ENCODE measurements at regions not wholly inside any gene's neighbourhood (a gene's known extent, or its start where the extent isn't known, plus 50 kb on each side); places are given as distances from the start of the nearest gene placed in this dataset.

DNA sequence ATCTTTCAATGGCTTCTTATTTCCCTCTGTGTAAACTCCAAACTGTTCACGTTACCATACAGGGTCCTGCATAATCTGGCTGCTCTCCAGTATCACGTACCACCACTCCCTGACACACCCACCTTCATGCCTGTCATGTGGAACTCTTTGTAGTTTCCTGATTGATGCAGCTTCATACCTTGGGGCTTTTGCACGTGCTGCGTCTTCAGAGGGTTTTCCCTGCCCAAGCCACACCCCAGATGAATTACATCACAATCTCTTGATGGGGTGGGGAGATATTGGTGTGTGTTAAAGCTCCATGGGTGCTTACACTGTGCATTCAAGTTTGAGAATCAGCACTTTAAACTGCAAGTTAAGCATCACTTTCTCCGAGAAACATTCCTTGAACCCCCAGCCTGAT lies 101.9 kb downstream of the CT47B1 start:
- no peak overlapping the region for H3K27ac Mint-ChIP-seq (ENCODE audit: low read depth)

DNA sequence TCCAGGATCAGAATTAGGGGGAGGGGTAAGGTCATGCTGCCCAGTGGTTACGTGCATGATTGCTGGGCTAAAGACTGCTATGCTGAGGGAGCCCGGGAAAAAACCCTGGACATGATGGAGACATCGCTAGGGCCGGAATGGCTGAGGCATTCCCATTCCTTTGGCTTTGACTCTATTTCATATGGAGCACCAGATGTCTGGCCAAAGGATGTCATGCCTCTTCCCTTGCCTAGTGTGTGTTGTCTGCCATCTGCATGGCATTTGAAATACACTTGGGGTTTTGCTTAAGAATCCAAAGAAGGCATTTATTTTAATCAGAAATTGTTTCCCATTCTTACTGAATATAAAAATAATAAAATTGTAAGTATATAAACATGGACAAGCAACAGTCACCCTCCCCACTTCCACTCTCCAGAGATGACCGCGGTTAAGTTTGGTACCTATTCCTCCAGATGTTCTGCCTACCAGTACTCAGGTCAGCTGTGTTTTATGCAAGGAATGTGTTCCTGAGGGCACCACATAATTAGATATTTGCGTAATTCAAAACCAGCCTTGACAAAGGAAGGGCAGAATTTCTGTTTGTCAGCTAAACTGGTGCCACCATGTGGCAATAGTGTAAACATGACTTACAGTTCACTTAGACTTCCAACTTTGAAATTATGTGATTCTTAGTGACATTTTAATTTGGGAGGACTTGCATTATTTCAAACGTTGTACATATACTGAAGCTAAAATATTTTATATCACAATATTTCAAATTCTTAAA lies 105.9 kb downstream of the CT47B1 start:
- Mint-ChIP-seq H3K27me3 (no peaks in the 10 kb centered on the region), H3K4me3 (no peak overlapping the region), H3K9me3 (no peaks in the 10 kb centered on the region), H3K36me3 (ENCODE audit: insufficient read depth) (no peaks in the 10 kb centered on the region), H3K27ac (ENCODE audit: low read depth) (no peak overlapping the region), H3K4me1 (no peaks in the 10 kb centered on the region)
- ATAC-seq (replicated peaks; ENCODE audit: extremely low read depth, poor library complexity, severe bottlenecking) (no peak), DNase-seq (ENCODE audit: low spot score in 2 of 2) (no peak)

More for the DNA sequence above, 101.9 kb downstream of the CT47B1 start:
- no peaks in the 10 kb centered on the region for H3K9me3 Mint-ChIP-seq
- ATAC-seq (replicated peaks; ENCODE audit: extremely low read depth, poor library complexity, severe bottlenecking) (no peak), DNase-seq (ENCODE audit: low spot score in 2 of 2) (no peak)
- no peaks in the 10 kb centered on the region for H3K36me3 Mint-ChIP-seq (ENCODE audit: insufficient read depth)
- no peak overlapping the region for H3K4me3 Mint-ChIP-seq
- no peaks in the 10 kb centered on the region for H3K4me1 Mint-ChIP-seq
- no peaks in the 10 kb centered on the region for H3K27me3 Mint-ChIP-seq

GRCh38 chrX:120768681-120769080 lies 107.0 kb downstream of the CT47B1 start:
- no peak overlapping the region for H3K4me3 Mint-ChIP-seq
- no peak for DNase-seq (ENCODE audit: low spot score in 2 of 2)
- ATAC-seq (replicated peaks; ENCODE audit: extremely low read depth, poor library complexity, severe bottlenecking): no peak

GRCh38 chrX:120768254-120768653 lies 107.4 kb downstream of the CT47B1 start:
- Mint-ChIP-seq H3K4me3 (no peak overlapping the region), H3K27ac (ENCODE audit: low read depth) (no peak overlapping the region), H3K4me1 (no peaks in the 10 kb centered on the region), H3K27me3 (no peaks in the 10 kb centered on the region), H3K9me3 (no peaks in the 10 kb centered on the region), H3K36me3 (ENCODE audit: insufficient read depth) (no peaks in the 10 kb centered on the region)
- ATAC-seq (replicated peaks; ENCODE audit: extremely low read depth, poor library complexity, severe bottlenecking): no peak
- DNase-seq (ENCODE audit: low spot score in 2 of 2): no peak

More at GRCh38 chrX:120768681-120769080, 107.0 kb downstream of the CT47B1 start:
- no peaks in the 10 kb centered on the region for H3K4me1 Mint-ChIP-seq
- H3K36me3 Mint-ChIP-seq (ENCODE audit: insufficient read depth): no peaks in the 10 kb centered on the region
- H3K9me3 Mint-ChIP-seq: no peaks in the 10 kb centered on the region
- no peak overlapping the region for H3K27ac Mint-ChIP-seq (ENCODE audit: low read depth)
- H3K27me3 Mint-ChIP-seq: no peaks in the 10 kb centered on the region

- H3K36me3 Mint-ChIP-seq (ENCODE audit: insufficient read depth): no peaks in the 10 kb centered on the region
- no peaks in the 10 kb centered on the region for H3K4me1 Mint-ChIP-seq
- no peak overlapping the region for H3K4me3 Mint-ChIP-seq
- ATAC-seq (replicated peaks; ENCODE audit: extremely low read depth, poor library complexity, severe bottlenecking) (no peak), DNase-seq (ENCODE audit: low spot score in 2 of 2) (no peak)
- H3K27me3 Mint-ChIP-seq: no peaks in the 10 kb centered on the region
- H3K9me3 Mint-ChIP-seq: no peaks in the 10 kb centered on the region
- H3K27ac Mint-ChIP-seq (ENCODE audit: low read depth): no peak overlapping the region
These were observed 112.4 kb downstream of the CT47B1 start for GRCh38 chrX:120763269-120763668.

GRCh38 chrX:120761810-120762209 lies 113.9 kb downstream of the CT47B1 start:
- Mint-ChIP-seq H3K4me3 (no peak overlapping the region), H3K27ac (ENCODE audit: low read depth) (no peak overlapping the region), H3K4me1 (no peaks in the 10 kb centered on the region), H3K36me3 (ENCODE audit: insufficient read depth) (no peaks in the 10 kb centered on the region), H3K27me3 (no peaks in the 10 kb centered on the region), H3K9me3 (no peaks in the 10 kb centered on the region)
- ATAC-seq (replicated peaks; ENCODE audit: extremely low read depth, poor library complexity, severe bottlenecking): no peak
- no peak for DNase-seq (ENCODE audit: low spot score in 2 of 2)

- ATAC-seq (replicated peaks; ENCODE audit: extremely low read depth, poor library complexity, severe bottlenecking): no peak
- Mint-ChIP-seq H3K27me3 (no peaks in the 10 kb centered on the region), H3K27ac (ENCODE audit: low read depth) (no peak overlapping the region), H3K4me3 (no peak overlapping the region), H3K9me3 (no peaks in the 10 kb centered on the region), H3K4me1 (no peaks in the 10 kb centered on the region), H3K36me3 (ENCODE audit: insufficient read depth) (no peaks in the 10 kb centered on the region)
- DNase-seq (ENCODE audit: low spot score in 2 of 2): no peak
These were observed 116.0 kb downstream of the CT47B1 start for GRCh38 chrX:120759685-120760084.

- Mint-ChIP-seq H3K36me3 (ENCODE audit: insufficient read depth) (no peaks in the 10 kb centered on the region), H3K27me3 (no peaks in the 10 kb centered on the region), H3K9me3 (no peaks in the 10 kb centered on the region), H3K27ac (ENCODE audit: low read depth) (no peak overlapping the region), H3K4me3 (no peak overlapping the region), H3K4me1 (no peaks in the 10 kb centered on the region)
- DNase-seq (ENCODE audit: low spot score in 2 of 2): no peak
- no peak for ATAC-seq (replicated peaks; ENCODE audit: extremely low read depth, poor library complexity, severe bottlenecking)
These were observed 120.4 kb downstream of the CT47B1 start for GRCh38 chrX:120755066-120755846.

- H3K4me1 Mint-ChIP-seq: no peaks in the 10 kb centered on the region
- ATAC-seq (replicated peaks; ENCODE audit: extremely low read depth, poor library complexity, severe bottlenecking): no peak
- H3K36me3 Mint-ChIP-seq (ENCODE audit: insufficient read depth): no peaks in the 10 kb centered on the region
- no peak overlapping the region for H3K4me3 Mint-ChIP-seq
- H3K27ac Mint-ChIP-seq (ENCODE audit: low read depth): no peak overlapping the region
- no peak for DNase-seq (ENCODE audit: low spot score in 2 of 2)
- H3K27me3 Mint-ChIP-seq: no peaks in the 10 kb centered on the region
- no peaks in the 10 kb centered on the region for H3K9me3 Mint-ChIP-seq
These were observed 122.0 kb downstream of the CT47B1 start for GRCh38 chrX:120753413-120754251.

GRCh38 chrX:120752431-120753082 lies 122.7 kb upstream of the C1GALT1C1 start:
- no peak overlapping the region for H3K27ac Mint-ChIP-seq (ENCODE audit: low read depth)
- H3K36me3 Mint-ChIP-seq (ENCODE audit: insufficient read depth): no peaks in the 10 kb centered on the region
- ATAC-seq (replicated peaks; ENCODE audit: extremely low read depth, poor library complexity, severe bottlenecking) (no peak), DNase-seq (ENCODE audit: low spot score in 2 of 2) (no peak)
- no peaks in the 10 kb centered on the region for H3K27me3 Mint-ChIP-seq
- no peaks in the 10 kb centered on the region for H3K4me1 Mint-ChIP-seq
- no peaks in the 10 kb centered on the region for H3K9me3 Mint-ChIP-seq
- H3K4me3 Mint-ChIP-seq: no peak overlapping the region

GRCh38 chrX:120751683-120752082 lies 121.8 kb upstream of the C1GALT1C1 start:
- H3K4me1 Mint-ChIP-seq: no peaks in the 10 kb centered on the region
- no peak overlapping the region for H3K27ac Mint-ChIP-seq (ENCODE audit: low read depth)

DNA sequence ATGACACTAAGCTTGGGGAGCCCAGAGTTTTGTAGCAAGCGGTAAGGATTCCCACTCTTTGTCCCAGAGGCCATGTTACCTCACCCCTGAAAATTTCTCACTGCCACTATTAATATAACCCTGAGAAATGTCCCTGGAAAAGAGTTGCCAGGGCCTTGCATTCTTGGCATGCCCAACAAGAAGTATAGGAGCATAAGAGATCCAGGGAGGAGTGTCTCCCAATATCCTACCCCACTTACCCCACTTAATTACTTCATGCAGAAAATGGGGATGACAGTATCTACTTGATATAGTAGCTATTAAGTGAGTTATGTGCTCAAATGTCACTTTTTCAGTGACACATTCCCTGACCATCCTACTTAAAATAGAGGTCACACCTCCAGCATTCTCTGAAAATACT lies 120.5 kb upstream of the C1GALT1C1 start:
- peaks cover 11% of the 10 kb centered on the region for H3K27me3 Mint-ChIP-seq
- H3K4me1 Mint-ChIP-seq: no peaks in the 10 kb centered on the region
- no peak for DNase-seq (ENCODE audit: low spot score in 2 of 2)
- H3K4me3 Mint-ChIP-seq: no peak overlapping the region
- H3K9me3 Mint-ChIP-seq: no peaks in the 10 kb centered on the region
- no peak overlapping the region for H3K27ac Mint-ChIP-seq (ENCODE audit: low read depth)
- ATAC-seq (replicated peaks; ENCODE audit: extremely low read depth, poor library complexity, severe bottlenecking): no peak
- H3K36me3 Mint-ChIP-seq (ENCODE audit: insufficient read depth): no peaks in the 10 kb centered on the region

More at GRCh38 chrX:120751683-120752082, 121.8 kb upstream of the C1GALT1C1 start:
- H3K4me3 Mint-ChIP-seq: no peak overlapping the region
- H3K9me3 Mint-ChIP-seq: no peaks in the 10 kb centered on the region
- no peaks in the 10 kb centered on the region for H3K36me3 Mint-ChIP-seq (ENCODE audit: insufficient read depth)
- peaks cover 1% of the 10 kb centered on the region for H3K27me3 Mint-ChIP-seq
- no peak for ATAC-seq (replicated peaks; ENCODE audit: extremely low read depth, poor library complexity, severe bottlenecking)
- DNase-seq (ENCODE audit: low spot score in 2 of 2): no peak

All from central memory CD8-positive, alpha-beta T cell (primary cell).